ENCODE measurements at regions not wholly inside any gene's neighbourhood (a gene's known extent, or its start where the extent isn't known, plus 50 kb on each side); places are given as distances from the start of the nearest gene placed in this dataset.

GRCh38 chr17:6328279-6328678 lies 106.6 kb downstream of the AIPL1 start:
- ChIA-PET CTCF (no interaction called here), POLR2A (ENCODE audit: unreplicated experiment) (no interaction called here)
- H3K56ac ChIP-seq (ENCODE audit: extremely low read depth, insufficient read depth, low read length): no peak overlapping the region
- H3K9me3 ChIP-seq (ENCODE audit: control insufficient read depth, insufficient read depth, low read length): peaks cover 2% of the 10 kb centered on the region; the same call in 1 of the 2 replicates
- no TSS peak for BruUV-seq (replicated peaks)
- H3K14ac ChIP-seq (replicated peaks; ENCODE audit: low read depth, low read length): no peak overlapping the region
- no peak overlapping the region for H4K91ac ChIP-seq (ENCODE audit: insufficient read depth, low read depth, low read length)
- H3K9ac ChIP-seq (ENCODE audit: low read depth, low read length): no peak overlapping the region
- H2AFZ ChIP-seq (replicated peaks; ENCODE audit: low read length, poor library complexity): no peak overlapping the region
- H3K4me3 ChIP-seq (ENCODE audit: insufficient read depth, low read depth, low read length): no peak overlapping the region
- DNase-seq: no peak
- H3K79me1 ChIP-seq (ENCODE audit: low read depth in 1 of 2, low read length in 2 of 2): no peaks in the 10 kb centered on the region
- no peaks in the 10 kb centered on the region for H3K4me1 ChIP-seq (ENCODE audit: control insufficient read depth, insufficient read depth, low read length)
- H4K8ac ChIP-seq (ENCODE audit: low read depth in 2 of 2, low read length in 2 of 2): no peak overlapping the region
- WGBS, 2 experiments (ENCODE audit: extremely low coverage in 2 of 2, insufficient read length in 1 of 2): no CpG with 5 or more reads among the region's 4 CpGs
- no peaks in the 10 kb centered on the region for H3K9me1 ChIP-seq (ENCODE audit: insufficient read depth, low read length)
- no peak overlapping the region for H3K18ac ChIP-seq (ENCODE audit: low read depth, low read length)
- no peak overlapping the region for H3K23ac ChIP-seq (ENCODE audit: low read depth, low read length)
- H2BK20ac ChIP-seq (ENCODE audit: low read depth, low read length): no peak overlapping the region
- no peaks in the 10 kb centered on the region for H3K27me3 ChIP-seq (ENCODE audit: control insufficient read depth, insufficient read depth, low read length)
- ATAC-seq (ENCODE audit: low read depth): no peak
- no peak overlapping the region for H2BK5ac ChIP-seq (ENCODE audit: low read depth, low read length, poor library complexity, severe bottlenecking)
- H3K36me3 ChIP-seq (ENCODE audit: control insufficient read depth, insufficient read depth, low read length): no peaks in the 10 kb centered on the region
- H3K4ac ChIP-seq (ENCODE audit: low read depth, low read length): no peak overlapping the region
- no peaks in the 10 kb centered on the region for H4K20me1 ChIP-seq (ENCODE audit: insufficient read depth, low read length)
- H2AK5ac ChIP-seq (ENCODE audit: low read depth, low read length): no peak overlapping the region
- H3K27ac ChIP-seq (ENCODE audit: insufficient read depth, low read length): no peak overlapping the region
- H2BK120ac ChIP-seq (ENCODE audit: low read depth, low read length): no peak overlapping the region
- intact Hi-C loops (cut with micrococcal nuclease) (no loop called here), dilution Hi-C loops (cut with HindIII; ENCODE audit: low sequenced_read_pairs, unreplicated experiment) (no loop called here), in situ Hi-C loops (cut with MboI; ENCODE audit: low sequenced_read_pairs) (no loop called here)
- H2BK15ac ChIP-seq (ENCODE audit: low read depth, low read length): no peak overlapping the region
- no peak overlapping the region for H4K5ac ChIP-seq (ENCODE audit: low read depth, low read length)
- H2AK9ac ChIP-seq (replicated peaks; ENCODE audit: low read depth, low read length, poor library complexity): no peak overlapping the region
- H3K4me2 ChIP-seq (ENCODE audit: low read depth, low read length): no peak overlapping the region
- TF ChIP-seq ELK1 (IDR thresholded peaks at IDR 0.05; ENCODE audit: borderline replicate concordance, low read depth, low read length) (no peak), USF2 (IDR thresholded peaks at IDR 0.05; ENCODE audit: low read depth, low read length) (peak; percentile 44; the same call in 1 of the 2 replicates)

All from IMR-90 (cell line).